ENCODE measurements at regions not wholly inside any gene's neighbourhood (a gene's known extent, or its start where the extent isn't known, plus 50 kb on each side); places are given as distances from the start of the nearest gene placed in this dataset.

DNA sequence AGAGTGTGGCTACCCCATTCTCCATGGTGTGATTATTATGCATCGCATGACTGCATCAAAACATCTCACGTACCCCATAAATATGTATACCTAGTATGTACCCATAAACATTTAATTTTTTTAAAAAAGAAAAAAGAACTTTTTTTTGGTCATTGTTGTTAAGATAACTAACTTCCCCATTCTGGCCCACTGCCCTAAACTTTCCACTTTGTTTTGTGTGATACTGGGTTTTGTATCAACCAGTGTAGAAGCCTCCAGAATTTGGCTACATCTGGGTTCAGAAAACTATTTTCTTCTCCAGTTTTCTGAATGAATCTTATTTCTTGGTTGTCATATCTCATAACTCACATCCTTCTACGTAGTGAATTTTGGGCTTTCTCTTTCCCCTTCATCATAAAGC lies 62.3 kb upstream of the NABP1 start:
- TF ChIP-seq, protein P1, sequence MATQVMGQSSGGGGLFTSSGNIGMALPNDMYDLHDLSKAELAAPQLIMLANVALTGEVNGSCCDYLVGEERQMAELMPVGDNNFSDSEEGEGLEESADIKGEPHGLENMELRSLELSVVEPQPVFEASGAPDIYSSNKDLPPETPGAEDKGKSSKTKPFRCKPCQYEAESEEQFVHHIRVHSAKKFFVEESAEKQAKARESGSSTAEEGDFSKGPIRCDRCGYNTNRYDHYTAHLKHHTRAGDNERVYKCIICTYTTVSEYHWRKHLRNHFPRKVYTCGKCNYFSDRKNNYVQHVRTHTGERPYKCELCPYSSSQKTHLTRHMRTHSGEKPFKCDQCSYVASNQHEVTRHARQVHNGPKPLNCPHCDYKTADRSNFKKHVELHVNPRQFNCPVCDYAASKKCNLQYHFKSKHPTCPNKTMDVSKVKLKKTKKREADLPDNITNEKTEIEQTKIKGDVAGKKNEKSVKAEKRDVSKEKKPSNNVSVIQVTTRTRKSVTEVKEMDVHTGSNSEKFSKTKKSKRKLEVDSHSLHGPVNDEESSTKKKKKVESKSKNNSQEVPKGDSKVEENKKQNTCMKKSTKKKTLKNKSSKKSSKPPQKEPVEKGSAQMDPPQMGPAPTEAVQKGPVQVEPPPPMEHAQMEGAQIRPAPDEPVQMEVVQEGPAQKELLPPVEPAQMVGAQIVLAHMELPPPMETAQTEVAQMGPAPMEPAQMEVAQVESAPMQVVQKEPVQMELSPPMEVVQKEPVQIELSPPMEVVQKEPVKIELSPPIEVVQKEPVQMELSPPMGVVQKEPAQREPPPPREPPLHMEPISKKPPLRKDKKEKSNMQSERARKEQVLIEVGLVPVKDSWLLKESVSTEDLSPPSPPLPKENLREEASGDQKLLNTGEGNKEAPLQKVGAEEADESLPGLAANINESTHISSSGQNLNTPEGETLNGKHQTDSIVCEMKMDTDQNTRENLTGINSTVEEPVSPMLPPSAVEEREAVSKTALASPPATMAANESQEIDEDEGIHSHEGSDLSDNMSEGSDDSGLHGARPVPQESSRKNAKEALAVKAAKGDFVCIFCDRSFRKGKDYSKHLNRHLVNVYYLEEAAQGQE (IDR thresholded peaks at IDR 0.05; ENCODE audit: insufficient read depth in 1 of 2, low read depth in 2 of 2, low read length in 1 of 2), result no peak
- TF ChIP-seq CTCF (IDR thresholded peaks at IDR 0.05) (no peak), POLR2AphosphoS5 (IDR thresholded peaks at IDR 0.05; ENCODE audit: low read depth, low read length) (no peak), SIN3A (IDR thresholded peaks at IDR 0.05; ENCODE audit: borderline replicate concordance, insufficient read depth, low read depth, low read length) (no peak), TCF7L2 (IDR thresholded peaks at IDR 0.05; ENCODE audit: low read depth, low read length) (no peak)

Data from Panc1 (cell line).